DOHH2 (cell line): ENCODE measurements at regions not wholly inside any gene's neighbourhood (a gene's known extent, or its start where the extent isn't known, plus 50 kb on each side); places are given as distances from the start of the nearest gene placed in this dataset.

Experiments
- EZH2phosphoT487 ChIP-seq: fragments of 200-600 bp; sonication (generic); IDR thresholded peaks from 2 replicates; pipeline ENCODE4 v1.6.1; 2017; ENCODE audit warnings: borderline replicate concordance, mild to moderate bottlenecking, antibody characterized with exemption, low read length, moderate library complexity, mixed read lengths
- TF ChIP-seq, protein P1 (sequence below): fragments of 200-600 bp; sonication (generic); IDR thresholded peaks from one replicate; pipeline ENCODE4 v1.5.1; 2014; ENCODE audit warnings: antibody characterized with exemption, mild to moderate bottlenecking, low read depth, low read length; ENCODE audit not compliant: poor library complexity, severe bottlenecking

DNA sequence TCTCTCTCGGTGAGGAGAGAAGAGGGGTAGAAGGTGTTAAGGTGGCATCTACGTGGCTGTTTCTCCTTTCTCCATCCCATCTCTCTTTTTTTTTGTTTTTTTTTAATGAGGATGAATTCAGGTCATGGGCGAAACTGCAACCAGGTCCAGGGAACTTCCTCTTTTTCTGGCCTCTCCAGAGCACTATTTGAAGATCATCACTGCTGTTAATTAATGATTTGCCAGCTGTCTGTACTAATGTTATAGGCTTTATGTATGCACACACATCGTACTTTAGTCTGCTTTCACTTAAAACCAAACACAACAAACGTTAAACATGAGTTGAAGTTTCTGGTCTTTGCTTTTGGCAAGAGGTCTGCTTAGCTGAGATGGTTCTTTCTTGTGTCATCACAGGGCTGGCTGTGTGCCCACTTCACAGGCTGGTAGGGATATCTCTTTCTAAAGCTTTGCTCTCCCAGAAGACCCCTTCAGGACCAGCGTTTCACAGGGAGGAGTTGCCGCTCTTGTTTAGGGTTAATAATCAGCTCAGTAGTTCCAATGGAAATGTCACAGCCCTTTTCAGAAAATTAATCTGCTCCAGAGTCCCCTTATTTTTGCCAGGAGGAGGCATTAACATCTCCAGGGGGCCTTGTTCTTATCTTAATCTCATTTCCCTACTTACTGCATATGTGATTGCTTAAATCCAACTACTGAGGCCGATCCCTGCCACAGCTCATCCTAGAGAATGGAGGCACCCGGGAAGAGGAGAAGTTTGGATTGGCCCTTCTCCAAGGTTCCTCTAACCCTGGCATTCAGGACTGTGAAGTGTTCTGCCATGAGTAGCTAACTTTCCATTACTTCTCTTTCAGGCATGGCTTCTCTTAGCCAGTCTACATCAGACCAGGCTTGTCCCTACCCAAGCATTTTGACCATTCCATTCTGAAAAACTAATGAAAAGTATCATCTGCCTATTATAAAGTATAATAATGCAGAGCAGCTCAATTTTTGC is 273.9 kb upstream of the NFE2L3 start:
- TF ChIP-seq, protein P1, sequence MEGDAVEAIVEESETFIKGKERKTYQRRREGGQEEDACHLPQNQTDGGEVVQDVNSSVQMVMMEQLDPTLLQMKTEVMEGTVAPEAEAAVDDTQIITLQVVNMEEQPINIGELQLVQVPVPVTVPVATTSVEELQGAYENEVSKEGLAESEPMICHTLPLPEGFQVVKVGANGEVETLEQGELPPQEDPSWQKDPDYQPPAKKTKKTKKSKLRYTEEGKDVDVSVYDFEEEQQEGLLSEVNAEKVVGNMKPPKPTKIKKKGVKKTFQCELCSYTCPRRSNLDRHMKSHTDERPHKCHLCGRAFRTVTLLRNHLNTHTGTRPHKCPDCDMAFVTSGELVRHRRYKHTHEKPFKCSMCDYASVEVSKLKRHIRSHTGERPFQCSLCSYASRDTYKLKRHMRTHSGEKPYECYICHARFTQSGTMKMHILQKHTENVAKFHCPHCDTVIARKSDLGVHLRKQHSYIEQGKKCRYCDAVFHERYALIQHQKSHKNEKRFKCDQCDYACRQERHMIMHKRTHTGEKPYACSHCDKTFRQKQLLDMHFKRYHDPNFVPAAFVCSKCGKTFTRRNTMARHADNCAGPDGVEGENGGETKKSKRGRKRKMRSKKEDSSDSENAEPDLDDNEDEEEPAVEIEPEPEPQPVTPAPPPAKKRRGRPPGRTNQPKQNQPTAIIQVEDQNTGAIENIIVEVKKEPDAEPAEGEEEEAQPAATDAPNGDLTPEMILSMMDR = no peak
- TF ChIP-seq EZH2phosphoT487 = no peak
